PFSK-1 (cell line): ENCODE measurements at regions not wholly inside any gene's neighbourhood (a gene's known extent, or its start where the extent isn't known, plus 50 kb on each side); places are given as distances from the start of the nearest gene placed in this dataset.

ENCODE experiments used
- FOXP2 ChIP-seq: optimal IDR thresholded peaks from 2 replicates; pipeline ENCODE3; 2011; ENCODE audit warnings: borderline replicate concordance, control low read depth, inconsistent platforms; ENCODE audit not compliant: insufficient read depth; ENCODE audit errors: extremely low read length, extremely low read depth
- POLR2AphosphoS5 ChIP-seq: IDR thresholded peaks from 2 replicates; pipeline ENCODE4 v1.6.1; 2012; ENCODE audit warnings: low read depth, mild to moderate bottlenecking, control low read depth, low read length, moderate library complexity
- SIN3A ChIP-seq: IDR thresholded peaks from 2 replicates; pipeline ENCODE4 v1.6.1; 2012; ENCODE audit warnings: mild to moderate bottlenecking, low read length, moderate library complexity, borderline replicate concordance; ENCODE audit not compliant: insufficient read depth
- TAF1 ChIP-seq: IDR thresholded peaks from 2 replicates; pipeline ENCODE4 v1.6.1; 2012; ENCODE audit warnings: low read length, control low read depth, borderline replicate concordance; ENCODE audit not compliant: insufficient read depth
- TF ChIP-seq, protein P1 (sequence below), 2 experiments: IDR thresholded peaks; 2 replicates each; pipeline versions ENCODE4 v1.6.1 to v1.8.0; 2011 to 2012; ENCODE audit warnings: low read depth in 2 of 2, low read length in 2 of 2, control low read depth in 1 of 2, inconsistent platforms in 1 of 2, mild to moderate bottlenecking in 1 of 2, moderate library complexity in 1 of 2; ENCODE audit not compliant: insufficient read depth in 1 of 2

DNA sequence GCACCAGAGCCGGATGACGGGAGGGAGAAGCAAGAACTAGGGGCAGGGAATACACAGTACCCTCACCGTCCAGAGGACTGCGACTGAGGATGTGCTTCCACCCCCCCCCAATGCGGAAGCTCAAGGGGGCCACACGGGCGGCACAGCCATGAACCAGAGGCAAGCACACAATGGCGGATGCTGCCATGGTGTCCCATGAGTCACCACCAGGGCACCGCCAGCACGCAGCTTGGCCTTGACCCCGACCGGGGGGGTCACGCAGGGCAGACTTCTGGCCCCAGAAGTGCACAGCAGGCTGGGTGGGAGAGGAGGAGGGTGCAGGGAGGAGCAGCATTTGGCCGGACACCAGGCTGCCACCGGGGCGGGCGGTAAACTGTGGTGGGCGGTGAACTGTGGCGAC lies 83.5 kb upstream of the ZNF254 start:
- no peak for TF ChIP-seq TAF1
- no peak for TF ChIP-seq POLR2AphosphoS5
- TF ChIP-seq SIN3A: no peak

DNA sequence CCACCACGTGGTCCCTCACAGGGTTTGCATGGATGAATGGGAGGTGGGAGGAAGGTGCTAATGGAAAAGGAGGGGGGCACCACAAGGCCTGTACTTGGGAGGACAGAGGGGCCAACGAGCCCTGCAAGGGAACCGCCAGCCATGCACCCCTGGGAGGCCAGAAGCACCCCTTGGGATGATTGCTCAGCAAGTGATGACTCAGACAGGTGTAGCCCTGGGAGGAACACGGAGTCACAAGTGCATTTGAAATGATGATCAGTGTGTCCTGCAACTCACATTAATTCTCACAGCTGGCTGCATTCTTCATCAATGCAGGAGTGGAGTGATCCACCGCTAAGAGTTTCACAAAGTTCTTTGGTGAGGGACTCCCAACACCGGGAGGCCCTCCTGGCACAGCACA lies 82.8 kb upstream of the ZNF254 start:
- TF ChIP-seq FOXP2 (no peak), TAF1 (no peak), POLR2AphosphoS5 (no peak), SIN3A (no peak)
- TF ChIP-seq, protein P1, sequence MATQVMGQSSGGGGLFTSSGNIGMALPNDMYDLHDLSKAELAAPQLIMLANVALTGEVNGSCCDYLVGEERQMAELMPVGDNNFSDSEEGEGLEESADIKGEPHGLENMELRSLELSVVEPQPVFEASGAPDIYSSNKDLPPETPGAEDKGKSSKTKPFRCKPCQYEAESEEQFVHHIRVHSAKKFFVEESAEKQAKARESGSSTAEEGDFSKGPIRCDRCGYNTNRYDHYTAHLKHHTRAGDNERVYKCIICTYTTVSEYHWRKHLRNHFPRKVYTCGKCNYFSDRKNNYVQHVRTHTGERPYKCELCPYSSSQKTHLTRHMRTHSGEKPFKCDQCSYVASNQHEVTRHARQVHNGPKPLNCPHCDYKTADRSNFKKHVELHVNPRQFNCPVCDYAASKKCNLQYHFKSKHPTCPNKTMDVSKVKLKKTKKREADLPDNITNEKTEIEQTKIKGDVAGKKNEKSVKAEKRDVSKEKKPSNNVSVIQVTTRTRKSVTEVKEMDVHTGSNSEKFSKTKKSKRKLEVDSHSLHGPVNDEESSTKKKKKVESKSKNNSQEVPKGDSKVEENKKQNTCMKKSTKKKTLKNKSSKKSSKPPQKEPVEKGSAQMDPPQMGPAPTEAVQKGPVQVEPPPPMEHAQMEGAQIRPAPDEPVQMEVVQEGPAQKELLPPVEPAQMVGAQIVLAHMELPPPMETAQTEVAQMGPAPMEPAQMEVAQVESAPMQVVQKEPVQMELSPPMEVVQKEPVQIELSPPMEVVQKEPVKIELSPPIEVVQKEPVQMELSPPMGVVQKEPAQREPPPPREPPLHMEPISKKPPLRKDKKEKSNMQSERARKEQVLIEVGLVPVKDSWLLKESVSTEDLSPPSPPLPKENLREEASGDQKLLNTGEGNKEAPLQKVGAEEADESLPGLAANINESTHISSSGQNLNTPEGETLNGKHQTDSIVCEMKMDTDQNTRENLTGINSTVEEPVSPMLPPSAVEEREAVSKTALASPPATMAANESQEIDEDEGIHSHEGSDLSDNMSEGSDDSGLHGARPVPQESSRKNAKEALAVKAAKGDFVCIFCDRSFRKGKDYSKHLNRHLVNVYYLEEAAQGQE (IDR thresholded peaks at IDR 0.05; ENCODE audit: insufficient read depth in 1 of 2, low read depth in 2 of 2, low read length in 2 of 2): no peak

DNA sequence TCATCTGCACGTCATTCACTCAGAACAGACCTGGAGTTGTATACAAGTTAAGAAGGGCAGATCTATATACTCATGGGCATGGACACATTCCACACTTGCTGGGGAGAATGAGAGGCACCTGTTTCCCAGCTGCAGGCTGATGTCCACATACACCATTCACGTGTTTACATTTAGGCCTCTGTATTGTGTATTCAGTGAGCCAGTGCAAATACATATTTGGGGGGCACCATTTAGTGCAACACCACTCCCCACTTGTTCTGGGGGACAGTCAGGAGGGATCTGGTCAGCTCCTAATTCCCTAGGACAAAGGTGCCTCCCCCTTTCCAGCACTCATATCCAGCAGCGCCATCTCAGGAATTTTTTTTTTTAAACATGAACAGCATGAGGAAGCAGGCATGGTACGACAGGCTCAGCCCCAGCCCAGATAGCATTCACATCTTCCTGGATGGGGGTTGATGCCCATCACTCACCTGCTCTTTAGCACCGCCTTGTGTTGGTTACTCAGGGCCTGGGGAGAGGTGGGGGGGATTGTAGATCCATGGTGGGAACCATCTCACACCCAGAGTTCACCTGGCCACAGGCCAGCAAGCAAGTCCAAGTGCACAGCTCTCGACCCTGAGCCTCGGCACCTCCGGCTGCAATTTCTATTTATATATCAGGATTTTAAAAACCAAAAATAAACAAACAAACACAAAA lies 56.9 kb upstream of the ZNF254 start:
- TF ChIP-seq POLR2AphosphoS5 (no peak), TAF1 (no peak), SIN3A (no peak), FOXP2 (no peak)
- TF ChIP-seq, protein P1 (IDR thresholded peaks at IDR 0.05; ENCODE audit: insufficient read depth in 1 of 2, low read depth in 2 of 2, low read length in 2 of 2): no peak

DNA sequence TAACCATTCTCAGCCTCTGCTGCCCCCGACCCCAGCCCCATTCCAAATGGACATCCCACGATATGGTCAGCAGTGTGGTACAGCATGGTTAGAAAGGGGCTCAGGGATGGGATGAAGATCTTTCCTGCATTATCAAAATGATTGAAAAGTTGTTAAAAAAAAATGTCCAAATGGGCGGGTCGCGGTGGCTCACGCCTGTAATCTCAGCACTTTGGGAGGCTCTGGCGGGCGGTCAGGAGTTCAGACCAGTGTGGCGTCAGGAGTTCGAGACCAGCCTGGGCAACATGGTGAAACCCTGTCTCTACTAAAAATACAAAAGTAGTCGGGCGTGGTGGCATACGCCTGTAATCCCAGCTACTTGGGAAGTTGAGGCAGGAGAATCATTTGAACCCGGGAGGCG lies 54.3 kb upstream of the ZNF254 start:
- TF ChIP-seq TAF1 (no peak), POLR2AphosphoS5 (no peak), SIN3A (no peak), FOXP2 (no peak)
- TF ChIP-seq, protein P1 (IDR thresholded peaks at IDR 0.05; ENCODE audit: insufficient read depth in 1 of 2, low read depth in 2 of 2, low read length in 2 of 2): no peak

DNA sequence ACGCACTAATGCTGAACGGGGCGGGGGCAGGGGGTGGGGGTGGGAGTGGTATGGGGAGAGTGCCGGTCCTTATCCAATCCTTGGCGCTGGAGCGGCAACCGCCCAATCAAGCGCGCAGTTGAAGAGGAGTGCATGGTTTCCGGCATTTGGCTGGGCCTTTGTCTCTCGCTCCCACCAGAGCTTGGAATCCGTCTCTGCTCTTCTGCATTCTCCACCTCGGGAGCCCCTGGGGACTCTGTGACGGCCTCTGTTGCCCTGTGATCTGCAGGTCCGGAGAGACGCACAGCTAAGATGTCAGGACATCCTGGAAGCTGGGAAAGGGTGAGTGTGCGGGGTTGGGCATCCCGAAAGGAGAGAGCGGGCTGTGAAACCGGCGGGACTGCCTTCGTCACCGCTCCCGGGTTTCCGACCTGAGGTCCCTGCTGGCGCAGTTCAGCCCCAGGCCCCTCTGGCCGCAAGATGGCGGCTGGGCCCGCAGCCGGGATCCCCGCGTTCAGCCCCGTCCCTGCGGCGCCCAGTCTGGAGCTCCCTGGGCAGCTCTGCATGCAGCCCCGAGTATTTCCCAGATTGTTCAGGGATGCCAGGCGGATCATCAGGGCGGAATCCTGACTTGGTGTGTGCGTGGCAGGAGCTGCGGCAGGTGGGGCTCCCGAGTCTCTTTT lies 53.6 kb upstream of the ZNF254 start:
- TF ChIP-seq FOXP2 (no peak), TAF1 (peak; percentile 79; the same call in 1 of the 2 replicates), POLR2AphosphoS5 (peak; percentile 81; the same call in 1 of the 2 replicates)

DNA sequence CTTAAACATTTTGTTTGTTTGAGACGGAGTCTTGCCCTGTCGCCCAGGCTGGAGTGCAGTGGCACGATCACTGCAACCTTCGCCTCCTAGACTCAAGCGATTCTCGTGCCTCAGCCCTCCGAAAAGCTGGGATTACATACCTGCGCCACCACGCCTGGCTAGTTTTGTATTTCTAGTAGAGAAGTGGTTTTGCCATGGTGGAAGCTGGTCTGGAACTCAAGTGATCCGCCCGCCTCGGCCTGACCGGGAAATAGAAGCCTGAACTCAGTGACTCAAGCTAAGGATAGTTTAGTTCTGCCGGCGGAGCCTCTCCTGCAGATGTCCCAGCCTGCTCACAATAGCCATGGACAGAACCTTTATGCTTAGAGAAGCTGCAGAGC lies 53.0 kb upstream of the ZNF254 start:
- TF ChIP-seq SIN3A (no peak), TAF1 (no peak), FOXP2 (no peak), POLR2AphosphoS5 (no peak)
- TF ChIP-seq, protein P1 (IDR thresholded peaks at IDR 0.05; ENCODE audit: insufficient read depth in 1 of 2, low read depth in 2 of 2, low read length in 2 of 2): no peak
